Spleen (tissue), 11 donors: ENCODE measurements at regions not wholly inside any gene's neighbourhood (a gene's known extent, or its start where the extent isn't known, plus 50 kb on each side); places are given as distances from the start of the nearest gene placed in this dataset.

Experiments used
- DNase-seq: peaks from one replicate; pipeline ENCODE4 v3.0.0-alpha.2; 2020
- H3K27ac ChIP-seq, 8 donors: fragments of 200-600 bp; sonication (generic) in 7 of 8; 1 replicate in 4 of 8; 2 replicates in 4 of 8; pipeline versions ENCODE4 v1.5.0 to v1.8.0; 2016 to 2021; ENCODE audit warnings: inconsistent platforms in 4 of 8, mild to moderate bottlenecking in 4 of 8, moderate library complexity in 1 of 8
- H3K27me3 ChIP-seq, 7 donors: fragments of 200-600 bp; sonication (generic) in 6 of 7; replicated peaks in 1 of 7; 1 replicate in 4 of 7; 2 replicates in 3 of 7; pipeline versions ENCODE4 v1.5.0 to v1.8.0; 2016 to 2021; ENCODE audit warnings: inconsistent platforms in 3 of 7, mild to moderate bottlenecking in 1 of 7
- H3K36me3 ChIP-seq, 6 donors: fragments of 200-600 bp; sonication (generic) in 5 of 6; 1 replicate in 4 of 6; 2 replicates in 2 of 6; pipeline versions ENCODE4 v1.5.0 to v1.8.0; 2016 to 2021; ENCODE audit warnings: inconsistent platforms in 2 of 6
- H3K4me1 ChIP-seq, 6 donors: fragments of 200-600 bp; sonication (generic) in 5 of 6; 1 replicate in 3 of 6; 2 replicates in 3 of 6; pipeline versions ENCODE4 v1.5.0 to v1.8.0; 2016 to 2021; ENCODE audit warnings: inconsistent platforms in 3 of 6
- H3K4me3 ChIP-seq, 8 donors: fragments of 200-600 bp; sonication (generic) in 7 of 8; 1 replicate in 4 of 8; 2 replicates in 4 of 8; pipeline versions ENCODE4 v1.5.0 to v1.8.0; 2016 to 2021; ENCODE audit warnings: inconsistent platforms in 4 of 8, mild to moderate bottlenecking in 4 of 8, moderate library complexity in 2 of 8
- H3K9me3 ChIP-seq, 8 donors: fragments of 200-600 bp; sonication (generic) in 7 of 8; 1 replicate in 4 of 8; 2 replicates in 4 of 8; pipeline versions ENCODE4 v1.5.0 to v1.8.0; 2016 to 2021; ENCODE audit warnings: inconsistent platforms in 4 of 8
- POLR2A ChIP-seq, 3 donors: fragments of 450-650 bp; IDR thresholded peaks; one replicate each; pipeline ENCODE4 v1.5.1; 2017; ENCODE audit warnings: antibody characterized with exemption in 3 of 3, mild to moderate bottlenecking in 1 of 3
- POLR2AphosphoS5 ChIP-seq, 3 donors: sonication (generic); formaldehyde crosslinking; IDR thresholded peaks; one replicate each; pipeline ENCODE4 v1.5.1; 2017; ENCODE audit warnings: antibody characterized with exemption in 3 of 3
- WGBS, 5 donors: extraction: QIAGEN DNeasy Blood & Tissue Kit in 3 of 5; methylation state at CpG; one replicate each; pipeline versions ENCODE4 v1.1.5 to v1.1.7; 2013 to 2018; 5-methylcytosine and 5-hydroxymethylcytosine counted together
- intact Hi-C: fragments of 100-400 bp; cut with DNase I; formaldehyde crosslinking; loops from one replicate; pipeline ENCODE4 v1.15.0; 2023; ENCODE audit warnings: low total_unique reads
- TF ChIP-seq, protein P1 (sequence below), 11 experiments: fragments of 200-600 bp in 7 of 11; fragments of 450-650 bp in 4 of 11; sonication (generic) in 4 of 11; IDR thresholded peaks in 8 of 11; conservative IDR thresholded peaks in 3 of 11; 1 replicate in 7 of 11; 2 replicates in 4 of 11; pipeline versions ENCODE4 v1.4.0 to v1.8.0; 2016 to 2021; ENCODE audit warnings: antibody characterized with exemption in 11 of 11, inconsistent platforms in 4 of 11, mild to moderate bottlenecking in 1 of 11
- donor health status: healthy with polysubstance abuse.
- donor health status: DM: no; HTN: no; CAD: no; lungs with moderate emphysema.
- donor health status: DM: no; HTN: no; CAD: no.
- donor health status: Bipolar disorder and iron deficiency.
- donor health status: healthy.
- donor health status: DM: no; HTN: no; CAD: no.
- donor health status: DM: yes; HTN: yes; CAD: no.

DNA sequence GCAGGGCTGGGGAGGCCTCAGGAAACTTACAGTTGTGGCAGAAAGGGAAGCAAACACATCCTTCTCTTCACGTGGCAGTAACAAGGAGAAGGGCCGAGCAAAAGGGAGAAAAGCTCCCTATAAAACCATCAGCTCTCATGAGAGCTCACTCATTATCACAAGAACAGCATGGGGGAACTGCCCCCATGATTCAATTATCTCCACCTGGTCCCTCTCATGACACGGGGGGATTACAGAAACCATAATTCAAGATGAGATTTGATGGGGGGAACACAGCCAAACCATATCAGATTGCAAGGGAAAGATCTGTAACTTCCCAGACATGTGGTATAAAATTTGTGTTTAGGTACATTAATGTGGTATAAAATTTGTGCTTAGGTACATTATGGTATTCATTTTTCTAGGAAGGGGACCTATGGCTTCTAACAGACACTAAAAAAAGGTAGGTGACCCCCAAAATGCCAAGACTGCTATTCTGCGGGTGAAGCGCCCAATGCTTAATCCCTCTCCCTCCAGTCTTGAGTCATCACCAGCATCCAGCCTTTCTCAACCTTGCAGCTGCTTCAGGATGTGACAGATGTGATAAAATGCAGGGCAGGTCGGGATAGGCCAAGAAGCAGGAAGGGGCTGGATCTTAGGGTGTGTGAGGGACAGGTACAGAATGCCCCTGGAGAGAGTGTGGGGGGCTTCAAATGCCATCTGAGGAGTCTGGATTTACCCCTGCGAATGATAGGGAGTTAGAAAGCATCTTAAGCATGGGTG, 57.7 kb upstream of the AMPD3 start:
- no peak for DNase-seq
- TF ChIP-seq, protein P1, sequence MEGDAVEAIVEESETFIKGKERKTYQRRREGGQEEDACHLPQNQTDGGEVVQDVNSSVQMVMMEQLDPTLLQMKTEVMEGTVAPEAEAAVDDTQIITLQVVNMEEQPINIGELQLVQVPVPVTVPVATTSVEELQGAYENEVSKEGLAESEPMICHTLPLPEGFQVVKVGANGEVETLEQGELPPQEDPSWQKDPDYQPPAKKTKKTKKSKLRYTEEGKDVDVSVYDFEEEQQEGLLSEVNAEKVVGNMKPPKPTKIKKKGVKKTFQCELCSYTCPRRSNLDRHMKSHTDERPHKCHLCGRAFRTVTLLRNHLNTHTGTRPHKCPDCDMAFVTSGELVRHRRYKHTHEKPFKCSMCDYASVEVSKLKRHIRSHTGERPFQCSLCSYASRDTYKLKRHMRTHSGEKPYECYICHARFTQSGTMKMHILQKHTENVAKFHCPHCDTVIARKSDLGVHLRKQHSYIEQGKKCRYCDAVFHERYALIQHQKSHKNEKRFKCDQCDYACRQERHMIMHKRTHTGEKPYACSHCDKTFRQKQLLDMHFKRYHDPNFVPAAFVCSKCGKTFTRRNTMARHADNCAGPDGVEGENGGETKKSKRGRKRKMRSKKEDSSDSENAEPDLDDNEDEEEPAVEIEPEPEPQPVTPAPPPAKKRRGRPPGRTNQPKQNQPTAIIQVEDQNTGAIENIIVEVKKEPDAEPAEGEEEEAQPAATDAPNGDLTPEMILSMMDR (IDR thresholded peaks at IDR 0.05 in 8 of 11, conservative IDR thresholded peaks at IDR 0.05 in 3 of 11): no peak
- no peak for TF ChIP-seq POLR2A (IDR thresholded peaks at IDR 0.05)
- TF ChIP-seq POLR2AphosphoS5 (IDR thresholded peaks at IDR 0.05): no peak
- H3K27me3 ChIP-seq: peaks cover 0 to 6% (median 0%) of the 10 kb centered on the region in 7 donors
- no peak overlapping the region for H3K27ac ChIP-seq
- 72 to 85% (median 76%) methylated on average over 7 of the region's 7 CpGs for WGBS, 5 donors
- H3K36me3 ChIP-seq: no peaks in the 10 kb centered on the region
- no peak overlapping the region for H3K4me3 ChIP-seq
- peaks cover 0 to 32% (median 11%) of the 10 kb centered on the region in 6 donors for H3K4me1 ChIP-seq
- intact Hi-C loops: no loop called here
- H3K9me3 ChIP-seq: no peaks in the 10 kb centered on the region

DNA sequence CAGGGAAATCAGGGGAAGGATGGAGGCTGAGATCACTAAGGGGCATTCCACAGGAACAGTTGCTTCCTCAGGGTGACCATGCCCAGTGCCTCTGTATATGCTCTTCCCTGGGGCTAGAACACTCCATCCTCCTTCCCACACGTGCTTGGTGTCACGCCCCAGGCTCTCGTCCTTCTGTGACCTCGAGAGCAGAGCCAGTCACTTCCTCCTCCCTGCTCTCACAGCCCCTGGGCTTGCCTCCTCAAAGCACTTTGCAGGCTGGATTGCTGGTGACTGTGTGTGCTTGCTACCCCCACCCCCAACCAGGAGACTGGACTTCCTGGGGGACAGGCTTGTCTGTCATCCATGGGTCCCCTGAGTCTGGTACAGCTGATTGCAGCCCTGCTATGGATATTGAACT, 56.5 kb upstream of the AMPD3 start:
- Histone ChIP-seq H3K4me3 (no peak overlapping the region), H3K27ac (no peak overlapping the region), H3K4me1 (peaks cover 0 to 32% (median 11%) of the 10 kb centered on the region in 6 donors), H3K27me3 (no peaks in the 10 kb centered on the region), H3K36me3 (no peaks in the 10 kb centered on the region), H3K9me3 (no peaks in the 10 kb centered on the region)
- WGBS, 5 donors: 5 to 16% (median 12%) methylated on average over 4 of the region's 4 CpGs
- intact Hi-C loops: no loop called here
- TF ChIP-seq, protein P1 (IDR thresholded peaks at IDR 0.05 in 8 of 11, conservative IDR thresholded peaks at IDR 0.05 in 3 of 11): no peak
- TF ChIP-seq POLR2AphosphoS5 (IDR thresholded peaks at IDR 0.05): peak in 2 of 3 donors; percentile 21 to 49
- DNase-seq: no peak

DNA sequence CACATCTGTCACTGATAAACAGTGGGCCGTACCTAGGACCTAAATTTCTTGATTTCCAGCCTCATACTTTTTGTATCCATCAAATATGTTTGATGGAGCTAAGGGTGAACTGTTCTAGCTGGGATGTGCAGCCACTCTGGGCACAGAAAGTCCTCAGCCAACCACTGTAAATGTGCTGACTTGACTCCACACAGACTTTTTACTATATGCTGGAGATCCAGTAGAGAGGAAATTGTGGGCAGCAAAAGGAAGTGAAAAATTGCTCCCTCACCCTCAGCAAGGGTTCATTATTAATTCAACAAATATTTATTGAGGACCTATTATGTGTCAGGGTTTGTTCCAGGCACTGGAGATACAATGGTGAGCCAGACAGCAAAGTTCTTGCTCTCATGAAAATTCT, 54.2 kb upstream of the AMPD3 start:
- 60 to 79% (median 70%) methylated on average over 1 of the region's 1 CpG for WGBS, 5 donors
- DNase-seq: no peak
- Histone ChIP-seq H3K4me1 (peaks cover 0 to 32% (median 11%) of the 10 kb centered on the region in 6 donors), H3K36me3 (no peaks in the 10 kb centered on the region), H3K27ac (peak overlapping the region in 4 of 8 donors; percentile 38 to 63 (median 55)), H3K9me3 (no peaks in the 10 kb centered on the region), H3K4me3 (no peak overlapping the region), H3K27me3 (no peaks in the 10 kb centered on the region)
- intact Hi-C loops: no loop called here
- TF ChIP-seq POLR2A (IDR thresholded peaks at IDR 0.05) (no peak), POLR2AphosphoS5 (IDR thresholded peaks at IDR 0.05) (no peak)
- TF ChIP-seq, protein P1 (IDR thresholded peaks at IDR 0.05 in 8 of 11, conservative IDR thresholded peaks at IDR 0.05 in 3 of 11): no peak

DNA sequence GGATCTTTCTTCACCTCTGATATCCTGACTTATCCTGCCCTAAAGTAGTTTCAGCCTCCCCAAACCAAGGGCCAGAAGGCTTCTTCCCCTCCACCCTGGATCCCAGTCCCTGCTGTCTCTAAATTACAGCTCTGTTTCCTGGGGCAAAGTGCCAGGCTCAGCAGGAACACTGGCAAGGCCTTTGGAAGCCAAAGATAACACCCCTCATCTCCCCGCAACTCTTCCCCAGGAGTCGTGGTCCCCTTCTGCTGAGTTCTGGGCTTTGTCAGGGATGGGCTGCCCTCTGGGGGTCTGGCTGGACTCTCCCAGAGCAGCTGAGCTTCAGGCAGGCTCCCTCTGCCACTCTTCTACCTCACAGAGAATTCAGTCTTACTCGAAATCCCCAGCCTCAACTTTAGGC, 53.8 kb upstream of the AMPD3 start:
- WGBS, 5 donors: 70 to 87% (median 80%) methylated on average over 3 of the region's 3 CpGs
- no peaks in the 10 kb centered on the region for H3K36me3 ChIP-seq
- no peak for DNase-seq
- TF ChIP-seq, protein P1 (IDR thresholded peaks at IDR 0.05 in 8 of 11, conservative IDR thresholded peaks at IDR 0.05 in 3 of 11): no peak
- TF ChIP-seq POLR2A (IDR thresholded peaks at IDR 0.05) (no peak), POLR2AphosphoS5 (IDR thresholded peaks at IDR 0.05) (no peak)
- H3K9me3 ChIP-seq: no peaks in the 10 kb centered on the region
- peaks cover 0 to 36% (median 14%) of the 10 kb centered on the region in 6 donors for H3K4me1 ChIP-seq
- peak overlapping the region in 4 of 8 donors; percentile 38 to 63 (median 55) for H3K27ac ChIP-seq
- intact Hi-C loops: no loop called here
- H3K4me3 ChIP-seq: no peak overlapping the region
- H3K27me3 ChIP-seq: no peaks in the 10 kb centered on the region
